BJ (cell line): ENCODE measurements at regions not wholly inside any gene's neighbourhood (a gene's known extent, or its start where the extent isn't known, plus 50 kb on each side); places are given as distances from the start of the nearest gene placed in this dataset.

Source experiments
- CTCF ChIA-PET: fragments of 350-600 bp; formaldehyde crosslinking; extraction: SDS; loops from one replicate; lab custom pipeline; 2021; ENCODE audit warnings: antibody characterized with exemption, inconsistent platforms; lab: Yijun Ruan, JAX
- POLR2A ChIA-PET: fragments of 300-600 bp; sonication (Branson Sonifier 250); formaldehyde crosslinking; extraction: SDS; loops from one replicate; lab custom pipeline; 2021; ENCODE audit warnings: antibody characterized with exemption; lab: Charles Lee
- DNase-seq: peaks from one replicate; pipeline ENCODE4 v3.0.0-alpha.2; 2011; ENCODE audit warnings: low read depth
- H3K27me3 ChIP-seq: 2 replicates; pipeline ENCODE4 v1.6.0; 2011; ENCODE audit warnings: low read length; ENCODE audit not compliant: control insufficient read depth, insufficient read depth
- H3K36me3 ChIP-seq: 2 replicates; pipeline ENCODE4 v1.5.1; 2011; ENCODE audit warnings: low read length; ENCODE audit not compliant: control insufficient read depth, insufficient read depth
- H3K4me3 ChIP-seq: 2 replicates; pipeline ENCODE4 v1.5.1; 2011; ENCODE audit warnings: low read depth, mild to moderate bottlenecking, control low read depth, low read length
- CTCF ChIP-seq: IDR thresholded peaks from 2 replicates; pipeline ENCODE4 v1.5.1; 2011; ENCODE audit warnings: low read depth, mild to moderate bottlenecking, control low read depth, inconsistent platforms, low read length, moderate library complexity; ENCODE audit not compliant: insufficient read depth

- TF ChIP-seq CTCF, result no peak
- POLR2A ChIA-PET, result no interaction called here
- Histone ChIP-seq H3K27me3 (0 out of 2 replicates have a peak, but pooled peaks cover 1% of the 10 kb centered on the region), H3K36me3 (no peaks in the 10 kb centered on the region), H3K4me3 (no peak overlapping the region)
- CTCF ChIA-PET, result interaction anchor here (1.9 kb wide), 1 partner anchor 21 kb away, joined by 5 read pairs; no protein-coding TSS in a partner anchor
- DNase-seq, result no peak
These were observed 159.6 kb downstream of the KCNA5 start for GRCh38 chr12:5203274-5203673.

- Histone ChIP-seq H3K4me3 (no peak overlapping the region), H3K36me3 (no peaks in the 10 kb centered on the region), H3K27me3 (0 out of 2 replicates have a peak, but pooled peaks cover 1% of the 10 kb centered on the region)
- POLR2A ChIA-PET, result no interaction called here
- TF ChIP-seq CTCF, result no peak
- DNase-seq, result no peak
- CTCF ChIA-PET, result interaction anchor here (1.9 kb wide), 1 partner anchor 20 kb away, joined by 5 read pairs; no protein-coding TSS in a partner anchor
These were observed 160.0 kb downstream of the KCNA5 start for GRCh38 chr12:5203720-5204119.

GRCh38 chr12:5204271-5204670, 160.6 kb downstream of the KCNA5 start:
- Histone ChIP-seq H3K27me3 (0 out of 2 replicates have a peak, but pooled peaks cover 1% of the 10 kb centered on the region), H3K4me3 (no peak overlapping the region), H3K36me3 (no peaks in the 10 kb centered on the region)
- no peak for DNase-seq
- ChIA-PET CTCF (interaction anchor here (1.9 kb wide), 1 partner anchor 20 kb away, joined by 5 read pairs; no protein-coding TSS in a partner anchor), POLR2A (no interaction called here)
- TF ChIP-seq CTCF, result no peak

- ChIA-PET POLR2A (no interaction called here), CTCF (interaction anchor here (1.9 kb wide), 1 partner anchor 19 kb away, joined by 5 read pairs; no protein-coding TSS in a partner anchor)
- Histone ChIP-seq H3K36me3 (no peaks in the 10 kb centered on the region), H3K4me3 (no peak overlapping the region), H3K27me3 (0 out of 2 replicates have a peak, but pooled peaks cover 1% of the 10 kb centered on the region)
- DNase-seq, result no peak
- no peak for TF ChIP-seq CTCF
These were observed 161.2 kb downstream of the KCNA5 start for GRCh38 chr12:5204831-5205230.

GRCh38 chr12:5206401-5207175, 162.9 kb downstream of the KCNA5 start:
- no peak for TF ChIP-seq CTCF
- POLR2A ChIA-PET, result no interaction called here
- H3K4me3 ChIP-seq, result no peak overlapping the region
- H3K36me3 ChIP-seq, result no peaks in the 10 kb centered on the region
- H3K27me3 ChIP-seq, result 0 out of 2 replicates have a peak, but pooled peaks cover 1% of the 10 kb centered on the region
- no peak for DNase-seq
- CTCF ChIA-PET, result interaction anchor here (1.1 kb wide), 1 partner anchor 16 kb away, joined by 3 read pairs; no protein-coding TSS in a partner anchor
